HG03565 (cell line): ENCODE measurements at regions not wholly inside any gene's neighbourhood (a gene's known extent, or its start where the extent isn't known, plus 50 kb on each side); places are given as distances from the start of the nearest gene placed in this dataset.
"Not testable (repeated sequence)": the region's sequence is repeated elsewhere in the genome, so short reads cannot be mapped to it uniquely, and the experiment has no call there.

ENCODE experiments used
- ATAC-seq: cut with Tn5 transposase; IDR thresholded peaks from one replicate; pipeline ENCODE4 v1.9.1; 2021; ENCODE audit warnings: mild to moderate bottlenecking, moderate library complexity; ENCODE audit not compliant: unreplicated experiment

DNA sequence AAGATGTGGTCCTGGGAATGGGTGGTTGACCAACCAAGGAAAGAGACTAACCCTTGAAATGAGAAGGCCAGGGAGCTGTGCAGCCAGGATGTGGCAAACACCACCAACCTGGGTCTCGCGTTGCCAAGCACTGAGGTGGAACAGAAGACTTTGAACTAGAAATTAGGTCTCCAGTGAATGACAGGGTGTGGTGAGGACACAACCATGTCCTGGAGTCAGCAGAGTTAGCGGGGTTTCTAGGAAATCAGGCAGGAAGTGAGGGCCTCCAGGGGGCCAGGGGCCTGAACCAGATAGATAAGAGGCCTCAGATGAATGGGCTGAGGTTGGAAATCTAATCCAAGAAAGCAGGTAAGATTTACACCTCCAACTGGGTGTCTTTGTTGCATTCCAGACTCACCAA is 353.3 kb upstream of the ARID1B start:
- no peak for ATAC-seq

DNA sequence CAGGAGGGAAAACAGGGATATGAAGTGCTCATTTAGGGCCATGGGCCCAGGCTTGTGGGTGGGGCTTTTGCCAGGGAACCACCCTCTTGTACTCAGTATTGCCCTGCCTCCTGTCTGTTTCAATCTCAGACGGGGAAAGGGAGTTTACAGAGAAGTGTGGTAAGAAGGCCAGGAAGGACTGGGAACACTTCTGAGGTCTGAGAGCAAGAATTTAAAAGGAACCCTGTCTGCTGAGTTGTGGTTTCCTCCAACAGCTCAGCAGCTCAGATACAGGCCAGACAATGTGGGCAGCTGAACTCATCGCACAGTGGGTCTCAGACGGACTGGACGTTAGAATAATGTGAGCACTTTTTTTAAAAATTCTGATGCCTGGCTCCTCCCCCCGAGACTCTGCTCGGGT is 354.1 kb upstream of the ARID1B start:
- ATAC-seq = no peak

DNA sequence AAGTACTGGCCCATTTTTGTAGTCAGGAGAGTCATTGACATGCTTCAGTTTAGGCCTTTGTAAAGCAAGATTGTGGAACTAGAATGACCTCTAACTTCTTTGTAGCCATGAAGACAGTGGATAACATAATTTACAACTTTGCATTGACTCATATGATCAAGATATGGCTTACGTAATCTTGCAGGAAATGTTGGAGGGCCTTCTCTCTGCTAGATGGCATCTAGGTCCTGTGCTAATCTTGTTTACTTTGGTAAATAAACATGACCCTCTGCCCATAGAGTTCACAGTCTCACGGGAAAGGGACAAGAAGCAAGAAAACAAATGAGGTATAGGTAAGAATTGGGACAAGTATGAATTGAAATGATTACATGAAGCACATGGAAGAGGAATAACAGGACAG is 355.2 kb upstream of the ARID1B start:
- ATAC-seq = no peak

DNA sequence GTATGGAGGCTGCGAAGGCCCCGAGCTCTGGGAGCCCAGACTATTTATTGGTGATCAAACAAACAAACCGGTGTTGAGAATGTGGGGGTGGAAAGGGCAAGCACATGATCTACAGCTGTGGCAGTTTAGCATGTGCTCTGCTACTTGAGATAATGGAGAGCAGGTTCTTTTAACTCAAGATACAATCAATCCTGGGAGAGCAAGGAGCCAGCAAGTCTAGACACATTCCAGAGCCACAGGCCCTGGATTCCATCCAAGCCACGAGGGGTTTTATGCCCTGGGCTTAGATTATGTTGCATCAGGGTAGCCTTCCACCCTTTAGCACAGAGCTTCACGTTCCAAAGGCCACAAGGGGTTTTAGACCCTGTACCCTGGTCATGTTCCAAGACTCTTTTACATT is 355.9 kb upstream of the ARID1B start:
- not testable (repeated sequence) for ATAC-seq

DNA sequence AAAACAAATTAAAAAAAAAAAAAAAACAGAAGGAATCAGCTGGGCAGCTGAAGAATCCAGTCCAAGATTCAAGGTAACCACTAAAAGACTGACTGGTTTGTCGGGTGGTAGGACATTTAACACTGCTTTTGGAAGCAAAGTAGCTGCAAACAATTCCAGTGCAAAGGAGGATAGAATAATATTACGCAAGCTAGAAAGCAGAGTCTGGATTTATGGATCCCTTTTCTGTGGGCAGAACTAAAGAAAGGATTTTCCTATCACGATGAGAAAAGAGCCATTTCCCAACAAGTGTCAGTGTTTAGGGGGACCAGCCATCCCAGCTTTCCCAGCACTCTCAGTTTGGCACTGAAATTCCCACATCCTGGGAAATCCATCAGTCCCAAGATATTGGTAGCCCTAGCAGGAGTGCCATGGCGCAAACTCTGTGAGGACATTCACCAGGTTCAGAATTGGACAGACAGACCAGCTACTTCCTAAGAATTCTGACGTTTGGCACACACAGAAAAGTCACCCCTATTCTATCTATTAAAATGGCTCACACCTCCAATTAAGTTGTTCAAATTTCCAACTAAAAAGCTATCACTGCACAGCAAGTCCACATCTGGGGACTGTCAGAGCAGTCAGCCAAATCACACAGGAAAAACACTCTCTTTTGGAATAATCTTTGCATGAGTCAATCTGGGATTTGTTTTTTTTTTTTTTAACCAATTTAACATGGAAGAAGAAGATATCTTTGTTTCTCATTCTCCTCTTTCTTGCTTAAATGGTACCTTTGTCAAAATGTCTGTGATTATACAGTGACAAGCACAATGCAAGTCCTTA is 356.8 kb upstream of the ARID1B start:
- ATAC-seq = no peak

DNA sequence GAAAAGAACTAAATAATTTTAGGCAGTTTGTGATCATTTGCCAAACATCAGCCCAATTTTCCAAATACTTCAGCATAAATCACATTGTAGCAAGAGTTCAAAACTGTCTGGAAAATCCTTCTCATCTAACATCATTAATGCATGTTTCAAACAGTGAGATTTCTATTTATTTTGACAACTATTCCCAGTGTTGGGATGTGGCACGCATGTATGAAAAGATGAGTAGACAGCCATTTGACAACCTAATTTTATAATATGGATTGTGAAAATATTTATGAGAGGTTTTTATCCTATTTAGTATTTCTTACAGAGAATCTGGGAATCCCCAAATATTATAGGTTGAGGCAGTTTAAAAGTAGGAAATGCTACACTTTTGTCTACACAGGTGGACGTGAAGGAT is 357.6 kb upstream of the ARID1B start:
- ATAC-seq = no peak

DNA sequence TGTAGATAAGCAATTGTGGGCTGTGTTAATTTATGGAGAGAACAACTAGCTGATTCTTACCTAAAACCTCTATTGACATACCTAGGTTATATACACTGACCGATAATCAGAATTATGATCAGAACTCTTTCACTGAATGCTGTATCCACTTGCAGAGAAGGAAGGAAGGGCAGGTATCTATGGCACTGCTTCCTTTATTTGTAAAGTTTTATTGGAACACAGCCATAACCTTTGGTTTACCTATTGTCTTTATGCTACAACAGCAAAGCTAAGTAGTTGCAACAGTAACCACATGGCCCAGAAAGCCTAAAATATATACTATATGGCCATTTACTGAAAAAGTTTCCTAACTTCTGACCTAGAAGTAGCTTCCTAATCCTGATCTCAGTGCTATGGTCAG is 358.9 kb upstream of the ARID1B start:
- no peak for ATAC-seq

DNA sequence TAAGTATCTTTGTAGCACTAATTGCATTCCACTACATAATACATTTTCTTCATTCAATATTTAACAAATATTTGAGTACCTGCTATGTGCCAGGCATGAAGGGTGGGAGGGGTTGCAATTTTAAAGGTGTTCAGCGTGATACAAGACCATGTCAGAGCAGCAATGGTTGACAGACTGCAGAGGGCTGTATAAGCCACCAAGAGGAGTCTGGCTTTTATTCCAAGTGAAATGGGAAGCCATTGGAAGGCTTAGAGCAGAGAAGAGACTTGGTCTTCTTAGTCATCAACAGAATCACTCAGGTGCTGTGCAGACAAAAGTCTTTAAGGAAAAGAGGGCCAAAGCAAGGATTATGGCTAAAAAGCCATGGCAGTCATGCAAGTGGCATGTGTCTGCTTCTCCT is 360.8 kb upstream of the ARID1B start:
- ATAC-seq = no peak

DNA sequence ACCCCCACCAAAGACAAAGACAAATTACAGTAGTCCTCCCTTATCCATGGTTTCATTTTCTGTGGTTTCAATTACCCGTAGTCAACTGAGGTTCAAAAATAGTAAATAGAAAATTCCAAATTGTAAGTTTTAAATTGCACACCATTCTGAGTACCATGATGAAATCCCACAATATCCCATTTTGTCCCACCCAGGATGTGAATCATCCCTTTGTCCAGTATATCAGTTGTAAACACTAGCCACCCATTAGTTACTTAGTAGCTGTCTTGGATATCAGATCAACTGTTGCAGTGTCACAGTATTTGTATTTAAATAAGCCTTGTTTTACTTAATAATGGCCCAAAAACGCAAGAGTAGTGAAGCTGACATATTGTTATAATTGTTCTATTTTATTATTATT is 364.0 kb upstream of the ARID1B start:
- ATAC-seq = no peak

DNA sequence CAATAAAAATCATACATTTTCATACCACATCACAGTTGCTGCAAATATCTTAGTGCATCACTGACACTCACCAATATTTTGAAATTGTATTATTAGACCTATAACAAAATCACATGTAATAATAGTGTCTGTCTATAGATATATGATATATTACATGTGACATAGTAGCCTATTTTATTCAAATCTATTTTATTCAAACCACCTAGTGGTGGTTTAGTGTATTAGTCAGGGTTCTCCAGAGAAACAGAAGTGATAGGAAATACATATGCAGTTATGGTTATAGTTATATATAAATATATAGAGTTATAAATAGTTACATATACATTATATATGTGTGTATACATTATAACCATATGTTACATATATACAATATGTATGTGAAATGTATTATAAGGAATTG is 366.5 kb upstream of the ARID1B start:
- no peak for ATAC-seq

DNA sequence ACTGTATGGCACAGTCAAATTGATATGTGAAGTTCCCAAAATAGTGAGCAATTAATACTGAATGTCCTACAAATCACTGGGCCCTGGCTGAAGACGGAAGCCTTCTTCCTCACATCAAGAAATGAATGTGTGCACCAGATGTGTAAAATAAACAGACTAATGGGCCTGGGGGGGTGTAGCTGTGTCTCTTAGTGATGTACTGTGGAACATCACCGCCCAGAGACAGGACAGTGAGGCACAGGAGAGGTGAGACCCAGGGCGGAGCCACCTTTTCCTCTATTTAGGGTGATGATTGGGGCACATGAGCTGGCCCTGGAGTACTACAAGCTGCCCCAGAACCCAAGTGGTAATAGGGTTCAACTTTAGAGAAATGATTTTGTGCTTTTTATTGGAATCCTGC is 368.5 kb upstream of the ARID1B start:
- no peak for ATAC-seq

DNA sequence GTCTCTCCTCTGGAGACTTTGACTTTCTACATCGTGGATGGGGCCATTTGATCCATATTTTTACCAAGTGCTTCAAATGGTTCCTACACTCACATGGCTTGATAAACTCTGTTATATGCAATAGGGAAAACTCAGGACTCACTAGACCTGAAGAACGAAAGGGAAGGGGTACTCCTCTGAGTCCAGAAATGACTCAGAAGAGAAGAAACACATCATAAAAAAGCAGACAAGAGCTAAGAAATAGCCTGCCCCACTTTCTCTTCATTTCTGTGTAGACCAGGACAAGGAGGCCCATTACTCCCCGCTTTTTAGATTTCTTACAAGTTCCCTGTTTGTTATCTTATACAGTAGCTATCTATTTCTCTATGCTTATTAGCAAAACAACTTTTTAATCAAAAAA is 369.8 kb upstream of the ARID1B start:
- no peak for ATAC-seq

DNA sequence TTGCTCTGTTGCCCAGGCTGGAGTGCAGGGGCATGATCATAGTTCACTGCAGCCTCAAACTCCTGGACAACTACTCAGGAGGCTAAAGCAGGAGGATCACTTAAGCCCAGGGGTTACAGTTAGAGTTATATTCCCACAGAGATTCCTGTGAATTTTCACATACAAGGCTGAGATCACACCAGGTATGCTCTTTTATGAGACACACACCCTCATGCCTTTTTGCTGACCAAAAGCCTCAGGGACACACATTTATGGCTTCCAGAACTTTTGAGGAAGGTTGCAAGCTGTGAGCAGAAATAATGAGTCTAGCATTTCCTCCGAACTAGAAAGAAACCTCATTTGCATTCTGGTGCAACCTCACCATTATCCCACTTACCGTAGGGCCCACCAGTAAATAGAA is 370.5 kb upstream of the ARID1B start:
- ATAC-seq = no peak

DNA sequence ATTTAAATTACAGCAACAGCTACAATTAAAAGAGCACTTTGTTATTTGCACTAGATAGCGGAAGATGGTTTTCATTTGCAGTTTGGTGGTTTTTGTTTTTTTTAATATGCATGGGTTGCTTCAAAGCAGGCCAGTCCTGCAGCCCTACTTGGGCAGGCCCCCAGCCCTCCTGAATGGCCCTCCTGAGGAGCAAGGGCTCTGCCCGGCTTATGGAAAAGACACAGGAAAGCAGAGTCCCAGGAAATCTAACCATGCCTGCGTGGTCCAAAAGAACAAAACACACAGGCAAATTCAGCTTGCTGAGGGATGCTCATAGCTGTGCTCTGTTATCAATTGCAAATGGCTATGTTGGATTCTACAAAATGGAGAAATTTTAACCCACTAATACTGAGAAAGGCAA is 371.1 kb upstream of the ARID1B start:
- no peak for ATAC-seq

DNA sequence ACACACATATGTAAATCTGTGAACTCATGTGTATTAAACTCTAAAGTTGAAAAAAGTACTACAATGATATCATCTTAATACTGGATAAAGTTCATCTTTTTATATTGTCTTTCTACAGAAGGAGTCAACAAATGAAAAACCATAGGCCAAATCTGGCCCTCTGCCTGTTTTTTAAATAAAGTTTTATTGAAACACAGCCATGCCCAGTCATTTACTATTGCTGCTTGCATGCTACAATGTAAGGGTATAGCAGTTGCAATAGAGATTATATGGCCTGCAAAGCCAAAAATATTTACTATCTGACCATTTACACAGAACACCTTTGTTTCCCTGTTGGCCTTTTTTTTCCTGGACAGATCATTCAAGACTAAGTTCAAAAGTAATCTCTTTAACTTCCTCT is 374.6 kb upstream of the ARID1B start:
- no peak for ATAC-seq

DNA sequence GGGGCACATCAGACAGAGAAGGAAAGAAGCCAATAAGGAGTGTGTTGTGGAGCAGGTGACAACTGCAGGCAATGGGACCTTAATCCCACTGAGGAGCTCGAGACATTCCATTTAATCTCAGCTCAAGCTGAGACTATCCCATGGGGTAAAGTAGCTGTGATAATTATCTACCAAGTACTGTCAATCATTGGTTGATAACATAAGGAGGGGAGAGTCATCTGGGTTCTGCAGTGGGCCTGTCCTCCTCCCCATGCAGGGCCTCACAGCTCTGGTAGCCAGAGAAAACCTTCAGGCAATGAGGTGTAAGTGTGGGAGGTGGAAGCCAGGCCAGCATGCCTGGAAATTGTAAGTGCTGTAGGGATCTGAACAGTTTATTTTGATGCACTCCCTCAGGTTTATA is 375.0 kb upstream of the ARID1B start:
- no peak for ATAC-seq

DNA sequence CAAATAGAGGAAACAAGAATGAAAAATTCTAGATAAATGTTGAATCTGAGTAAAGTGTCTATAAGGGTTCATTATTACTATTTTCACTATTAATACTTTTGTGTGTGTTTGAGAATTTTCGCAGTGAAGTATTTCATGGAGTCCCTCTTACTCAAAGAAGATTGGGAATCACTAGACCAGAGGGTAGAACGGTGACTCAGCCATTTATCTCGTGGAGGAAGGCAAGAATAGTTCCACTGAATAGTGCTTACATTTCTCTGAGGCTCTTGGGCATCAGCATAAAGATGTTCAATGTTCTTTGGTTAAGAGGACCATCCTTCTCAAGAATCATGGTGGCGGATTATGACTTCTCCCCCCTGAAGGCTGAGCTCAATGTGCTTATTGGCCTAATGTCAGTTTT is 376.7 kb upstream of the ARID1B start:
- ATAC-seq = no peak

DNA sequence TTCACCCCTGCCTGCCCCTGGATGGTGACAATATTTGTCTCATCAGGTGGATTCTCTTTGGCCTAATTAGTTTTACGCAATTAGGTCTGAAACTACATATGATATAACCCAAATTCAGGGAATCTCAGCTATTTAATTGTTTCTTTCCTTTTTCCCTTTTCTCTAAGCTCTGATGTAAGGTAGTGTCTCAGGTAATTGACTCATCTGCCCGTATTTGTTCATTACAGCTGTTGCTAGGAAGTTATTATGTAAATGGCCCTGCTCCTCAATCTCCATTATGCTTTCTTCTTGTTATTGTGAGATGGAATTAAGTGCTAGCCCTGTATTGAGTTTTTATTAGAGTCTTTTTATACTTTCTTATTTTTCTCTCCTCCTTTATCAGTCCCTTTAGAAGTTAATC is 378.2 kb upstream of the ARID1B start:
- ATAC-seq = no peak

DNA sequence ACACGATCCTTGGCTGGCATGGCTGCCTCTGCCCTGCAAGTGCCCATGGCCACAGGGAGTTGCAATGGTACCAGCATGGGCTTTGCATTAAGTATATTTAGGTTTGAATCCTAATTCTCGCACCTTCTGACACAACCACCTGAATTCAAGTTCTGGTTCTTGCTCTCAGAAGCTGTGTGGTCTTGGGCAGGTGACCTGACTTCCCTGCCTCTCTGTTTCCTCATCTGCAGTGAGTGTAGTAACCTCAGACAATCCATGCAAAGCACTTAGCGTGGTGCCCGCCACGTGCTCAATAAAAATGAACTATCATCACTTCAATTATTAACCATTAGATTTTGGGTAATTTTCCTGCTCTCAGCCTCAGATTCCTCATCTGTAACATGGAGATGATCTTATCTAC is 378.8 kb upstream of the ARID1B start:
- no peak for ATAC-seq

DNA sequence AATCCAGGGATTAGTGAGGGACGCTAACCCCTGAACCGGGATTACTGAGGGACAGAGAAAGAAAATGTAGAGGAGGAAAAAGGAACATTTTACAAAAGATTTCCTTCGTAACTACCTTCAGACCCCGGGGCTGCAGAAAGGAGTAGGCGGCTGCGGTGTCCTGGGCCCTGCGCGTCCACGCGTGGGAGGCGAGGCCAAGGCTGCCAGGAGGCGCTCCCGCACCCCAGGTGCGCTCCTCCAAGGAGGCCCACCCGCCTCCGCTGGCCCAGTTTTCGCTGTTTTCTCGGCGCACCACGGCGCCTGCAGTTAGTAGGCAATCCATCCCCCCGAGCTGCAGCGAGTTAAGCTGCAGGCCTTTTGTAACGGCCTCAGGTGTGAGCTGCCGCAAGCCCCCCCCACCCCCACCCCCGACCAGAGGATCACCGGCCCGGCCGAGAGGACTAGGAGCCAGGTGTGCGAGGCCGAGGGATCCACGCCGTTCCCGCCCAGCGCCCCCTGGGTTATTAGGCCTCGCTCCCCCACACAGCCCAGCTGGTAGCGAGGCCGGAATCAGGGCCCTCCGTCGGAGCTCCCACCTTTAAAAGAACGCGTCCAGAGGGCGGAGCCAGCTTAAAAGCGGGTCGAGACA is 380.3 kb upstream of the ARID1B start:
- no peak for ATAC-seq

DNA sequence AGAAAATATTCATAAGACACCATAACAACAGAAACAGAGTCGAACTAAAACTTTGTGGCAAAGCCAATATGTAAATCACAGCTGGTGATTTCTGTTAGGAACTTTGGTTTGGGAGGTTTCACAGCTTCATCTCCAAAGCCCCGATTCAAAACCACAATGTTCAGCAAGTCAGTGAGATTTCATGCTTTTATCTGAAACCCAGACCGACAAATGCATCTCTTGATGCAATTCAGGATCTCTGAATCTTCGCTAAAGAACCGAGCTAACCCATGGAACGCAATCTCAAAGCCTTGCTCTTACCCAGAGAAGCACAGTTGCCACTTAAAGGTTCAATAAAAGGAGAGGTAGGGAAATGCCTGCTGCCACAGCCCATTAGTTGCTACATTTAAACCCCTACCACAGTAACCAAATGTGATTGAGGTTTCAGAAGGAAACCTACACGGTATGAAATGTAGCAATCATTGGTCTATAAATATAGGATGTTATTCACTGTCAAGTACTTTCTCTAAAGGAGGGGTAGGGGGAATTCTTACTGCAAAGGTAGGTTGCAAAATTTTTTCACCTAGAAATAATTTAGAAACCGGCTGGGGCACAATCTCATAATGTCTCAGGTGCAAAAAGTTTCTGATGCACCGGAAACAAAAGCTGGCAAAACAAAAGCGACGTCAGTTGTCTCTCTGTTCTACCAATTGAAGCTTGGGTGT is 381.0 kb upstream of the ARID1B start:
- peak; percentile 78 for ATAC-seq

DNA sequence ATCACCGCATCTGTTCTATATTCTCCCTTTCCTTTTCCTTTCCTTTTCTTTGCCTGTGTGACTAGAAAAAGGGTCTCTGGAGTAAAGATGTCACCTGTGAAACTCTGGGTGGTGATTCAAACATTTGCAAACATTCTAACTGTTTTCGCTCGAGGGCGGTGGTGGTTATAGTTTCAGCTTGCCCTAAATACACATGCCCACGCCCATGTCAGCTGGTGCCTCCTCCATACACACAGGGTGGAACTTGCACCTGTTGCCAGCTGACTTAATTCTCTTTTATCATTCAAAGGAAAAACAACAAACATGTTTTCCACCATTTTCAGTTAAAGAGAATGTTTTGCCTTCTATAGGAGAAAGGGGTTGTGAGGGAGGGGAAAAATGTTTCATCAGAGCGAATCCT is 381.9 kb upstream of the ARID1B start:
- no peak for ATAC-seq
